Body of pancreas (tissue), 4 donors: ENCODE measurements at regions not wholly inside any gene's neighbourhood (a gene's known extent, or its start where the extent isn't known, plus 50 kb on each side); places are given as distances from the start of the nearest gene placed in this dataset.

Experiments
- CTCF ChIP-seq, 7 experiments: fragments of 450-650 bp in 4 of 7; fragments of 200-600 bp in 3 of 7; sonication (generic) in 3 of 7; IDR thresholded peaks; one replicate each; pipeline ENCODE4 v1.5.1; 2016 to 2019; ENCODE audit warnings: antibody characterized with exemption in 7 of 7
- POLR2A ChIP-seq, 3 donors: fragments of 450-650 bp; IDR thresholded peaks; one replicate each; pipeline ENCODE4 v1.6.1; 2016; ENCODE audit warnings: antibody characterized with exemption in 3 of 3, mild to moderate bottlenecking in 2 of 3

DNA sequence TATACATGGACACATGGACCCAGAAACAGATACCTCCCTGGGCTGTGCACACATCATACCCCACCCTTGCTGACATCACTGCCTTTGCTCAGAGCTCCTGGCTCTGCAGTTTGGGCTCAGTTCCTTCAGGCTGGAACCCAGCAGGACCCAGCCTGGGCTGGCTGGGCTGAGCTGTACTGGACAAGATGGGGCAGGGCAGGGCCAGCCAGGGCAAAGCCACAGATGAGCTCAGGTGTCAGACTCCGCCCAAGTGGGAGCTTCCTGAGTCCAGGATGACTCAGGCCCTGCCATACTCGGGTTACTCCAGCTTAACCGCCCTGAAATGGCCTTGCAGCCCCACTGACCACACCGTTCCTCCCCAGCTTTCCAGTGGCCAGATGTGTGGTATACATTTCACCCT lies 284.9 kb downstream of the OSR1 start:
- TF ChIP-seq CTCF (IDR thresholded peaks at IDR 0.05) (no peak), POLR2A (IDR thresholded peaks at IDR 0.05) (no peak)
